ENCODE measurements at regions not wholly inside any gene's neighbourhood (a gene's known extent, or its start where the extent isn't known, plus 50 kb on each side); places are given as distances from the start of the nearest gene placed in this dataset.

- Histone ChIP-seq H3K36me3 (no peaks in the 10 kb centered on the region), H3K27me3 (no peaks in the 10 kb centered on the region), H3K4me3 (no peak overlapping the region), H3K4me1 (no peaks in the 10 kb centered on the region), H3K27ac (no peak overlapping the region), H3K9me3 (no peaks in the 10 kb centered on the region)
- 43% methylated on average over 5 of the region's 5 CpGs for WGBS
- DNase-seq (ENCODE audit: low spot score in 2 of 2), result no peak
- TF ChIP-seq POLR2A (IDR thresholded peaks at IDR 0.05) (no peak), CTCF (IDR thresholded peaks at IDR 0.05) (no peak), POLR2AphosphoS5 (IDR thresholded peaks at IDR 0.05) (no peak), EP300 (IDR thresholded peaks at IDR 0.05) (no peak)
Observed at GRCh38 chr11:128021349-128022006, 565.9 kb downstream of the ETS1 start.

- Histone ChIP-seq H3K27me3 (no peaks in the 10 kb centered on the region), H3K4me1 (no peaks in the 10 kb centered on the region), H3K36me3 (no peaks in the 10 kb centered on the region), H3K27ac (no peak overlapping the region), H3K9me3 (no peaks in the 10 kb centered on the region), H3K4me3 (no peak overlapping the region)
- 93% methylated on average over 6 of the region's 6 CpGs for WGBS
- TF ChIP-seq POLR2AphosphoS5 (IDR thresholded peaks at IDR 0.05), result no peak
- TF ChIP-seq POLR2A (IDR thresholded peaks at IDR 0.05), result no peak
- TF ChIP-seq CTCF (IDR thresholded peaks at IDR 0.05), result no peak
- no peak for TF ChIP-seq EP300 (IDR thresholded peaks at IDR 0.05)
- no peak for DNase-seq (ENCODE audit: low spot score in 2 of 2)
Observed at GRCh38 chr11:128018692-128019091, 568.7 kb downstream of the ETS1 start.

- Histone ChIP-seq H3K9me3 (peaks cover 5% of the 10 kb centered on the region), H3K4me3 (no peak overlapping the region)
- 77% methylated on average over 2 of the region's 2 CpGs for WGBS
Observed at GRCh38 chr11:128005562-128005961, 581.8 kb downstream of the ETS1 start.

GRCh38 chr11:127998421-127998820 lies 588.9 kb downstream of the ETS1 start:
- Histone ChIP-seq H3K27me3 (no peaks in the 10 kb centered on the region), H3K27ac (no peak overlapping the region), H3K9me3 (no peaks in the 10 kb centered on the region), H3K36me3 (no peaks in the 10 kb centered on the region), H3K4me1 (no peaks in the 10 kb centered on the region), H3K4me3 (no peak overlapping the region)
- TF ChIP-seq POLR2A (IDR thresholded peaks at IDR 0.05) (no peak), EP300 (IDR thresholded peaks at IDR 0.05) (no peak), POLR2AphosphoS5 (IDR thresholded peaks at IDR 0.05) (no peak), CTCF (IDR thresholded peaks at IDR 0.05) (no peak)
- no peak for DNase-seq (ENCODE audit: low spot score in 2 of 2)
- WGBS, result 77% methylated on average over 5 of the region's 5 CpGs

More at GRCh38 chr11:128005562-128005961, 581.8 kb downstream of the ETS1 start:
- DNase-seq (ENCODE audit: low spot score in 2 of 2), result no peak
- Histone ChIP-seq H3K36me3 (no peaks in the 10 kb centered on the region), H3K27me3 (no peaks in the 10 kb centered on the region), H3K27ac (no peak overlapping the region), H3K4me1 (no peaks in the 10 kb centered on the region)
- TF ChIP-seq EP300 (IDR thresholded peaks at IDR 0.05) (no peak), CTCF (IDR thresholded peaks at IDR 0.05) (no peak), POLR2A (IDR thresholded peaks at IDR 0.05) (no peak), POLR2AphosphoS5 (IDR thresholded peaks at IDR 0.05) (no peak)

GRCh38 chr11:127997594-127997993 lies 589.8 kb downstream of the ETS1 start:
- no peaks in the 10 kb centered on the region for H3K36me3 ChIP-seq
- no peak for DNase-seq (ENCODE audit: low spot score in 2 of 2)
- no peaks in the 10 kb centered on the region for H3K9me3 ChIP-seq
- TF ChIP-seq POLR2A (IDR thresholded peaks at IDR 0.05) (no peak), POLR2AphosphoS5 (IDR thresholded peaks at IDR 0.05) (no peak), EP300 (IDR thresholded peaks at IDR 0.05) (no peak), CTCF (IDR thresholded peaks at IDR 0.05) (no peak)
- no peaks in the 10 kb centered on the region for H3K4me1 ChIP-seq
- H3K4me3 ChIP-seq, result no peak overlapping the region
- H3K27ac ChIP-seq, result no peak overlapping the region
- 64% methylated on average over 2 of the region's 2 CpGs for WGBS
- H3K27me3 ChIP-seq, result no peaks in the 10 kb centered on the region

Measured in suprapubic skin (tissue), 4 donors.